H54 (cell line): ENCODE measurements at regions not wholly inside any gene's neighbourhood (a gene's known extent, or its start where the extent isn't known, plus 50 kb on each side); places are given as distances from the start of the nearest gene placed in this dataset.

Experiments used
- DNase-seq: peaks from one replicate; pipeline ENCODE4 v3.0.0; 2011; ENCODE audit warnings: low spot score, mixed read lengths; ENCODE audit not compliant: insufficient read length
- FAIRE-seq: peaks from 3 replicates; lab custom pipeline; 2011; peaks lifted over from hg19 to GRCh38; lab: Jason Lieb, UNC
- POLR2A ChIP-seq: IDR thresholded peaks from 2 replicates; pipeline ENCODE4 v1.6.1; 2011; ENCODE audit warnings: low read depth, mild to moderate bottlenecking, low read length

GRCh38 chr7:136551618-136552017 lies 316.8 kb upstream of the CHRM2 start:
- TF ChIP-seq POLR2A: no peak
- DNase-seq: no peak
- no peak for FAIRE-seq

GRCh38 chr7:136549756-136550155 lies 318.7 kb upstream of the CHRM2 start:
- TF ChIP-seq POLR2A: no peak
- FAIRE-seq (no peak), DNase-seq (no peak)

GRCh38 chr7:136533732-136534131 lies 334.7 kb upstream of the CHRM2 start:
- FAIRE-seq (no peak), DNase-seq (no peak)
- no peak for TF ChIP-seq POLR2A

GRCh38 chr7:136530831-136531230 lies 337.6 kb upstream of the CHRM2 start:
- TF ChIP-seq POLR2A: no peak
- FAIRE-seq (no peak), DNase-seq (no peak)

GRCh38 chr7:136528329-136528728 lies 340.1 kb upstream of the CHRM2 start:
- peak; percentile 17 for DNase-seq
- no peak for FAIRE-seq
- TF ChIP-seq POLR2A: no peak

GRCh38 chr7:136527554-136527953 lies 340.9 kb upstream of the CHRM2 start:
- no peak for TF ChIP-seq POLR2A
- no peak for DNase-seq
- FAIRE-seq: no peak

GRCh38 chr7:136526408-136527105 lies 341.9 kb upstream of the CHRM2 start:
- no peak for TF ChIP-seq POLR2A
- DNase-seq (no peak), FAIRE-seq (no peak)

GRCh38 chr7:136523571-136523970 lies 344.9 kb upstream of the CHRM2 start:
- FAIRE-seq: no peak
- no peak for TF ChIP-seq POLR2A
- no peak for DNase-seq

GRCh38 chr7:136517971-136518370 lies 350.5 kb upstream of the CHRM2 start:
- no peak for FAIRE-seq
- TF ChIP-seq POLR2A: no peak
- DNase-seq: no peak

GRCh38 chr7:136514776-136515175 lies 353.7 kb upstream of the CHRM2 start:
- FAIRE-seq (no peak), DNase-seq (no peak)
- TF ChIP-seq POLR2A: no peak

- FAIRE-seq (no peak), DNase-seq (no peak)
- no peak for TF ChIP-seq POLR2A
Observed at GRCh38 chr7:136513744-136514143, 354.7 kb upstream of the CHRM2 start.

- FAIRE-seq: no peak
- DNase-seq: no peak
- TF ChIP-seq POLR2A: no peak
Observed at GRCh38 chr7:136509466-136509865, 359.0 kb upstream of the CHRM2 start.

- TF ChIP-seq POLR2A: no peak
- FAIRE-seq: no peak
Observed at GRCh38 chr7:136502162-136502561, 366.3 kb upstream of the CHRM2 start.

GRCh38 chr7:136501151-136501550 lies 367.3 kb upstream of the CHRM2 start:
- DNase-seq (no peak), FAIRE-seq (no peak)
- no peak for TF ChIP-seq POLR2A

More at GRCh38 chr7:136502162-136502561, 366.3 kb upstream of the CHRM2 start:
- DNase-seq: no peak

GRCh38 chr7:136496551-136496950 lies 371.9 kb upstream of the CHRM2 start:
- no peak for DNase-seq
- no peak for TF ChIP-seq POLR2A
- FAIRE-seq: no peak
